ENCODE measurements at regions not wholly inside any gene's neighbourhood (a gene's known extent, or its start where the extent isn't known, plus 50 kb on each side); places are given as distances from the start of the nearest gene placed in this dataset.

DNA sequence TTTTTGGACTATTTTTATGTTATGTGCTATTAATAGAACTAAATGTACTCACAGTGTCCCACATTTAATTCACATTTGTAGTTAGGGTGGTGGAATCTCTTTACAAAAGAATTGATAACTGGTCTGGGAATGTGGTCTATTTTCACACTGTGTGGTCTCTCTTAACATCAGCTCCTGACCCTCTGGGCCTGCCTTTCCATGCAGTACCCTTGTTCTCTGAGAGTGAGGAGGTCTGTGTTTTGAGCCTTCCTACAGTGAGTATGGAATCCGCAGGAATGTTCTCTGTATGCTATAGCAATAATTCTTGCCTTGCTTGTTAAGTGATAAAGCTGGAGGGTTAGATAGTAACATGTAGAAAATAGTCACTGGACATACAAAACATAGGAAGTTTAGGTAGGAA lies 717.3 kb upstream of the POU3F2 start:
- no peak for DNase-seq (ENCODE audit: low read depth in 1 of 2, low spot score in 1 of 2)
- Histone ChIP-seq H3K27me3 (ENCODE audit: insufficient read depth, poor library complexity, severe bottlenecking) (no peaks in the 10 kb centered on the region), H3K4me3 (replicated peaks; ENCODE audit: insufficient read depth, low read length) (no peak overlapping the region), H3K27ac (replicated peaks) (no peak overlapping the region)
- TF ChIP-seq, protein P1, sequence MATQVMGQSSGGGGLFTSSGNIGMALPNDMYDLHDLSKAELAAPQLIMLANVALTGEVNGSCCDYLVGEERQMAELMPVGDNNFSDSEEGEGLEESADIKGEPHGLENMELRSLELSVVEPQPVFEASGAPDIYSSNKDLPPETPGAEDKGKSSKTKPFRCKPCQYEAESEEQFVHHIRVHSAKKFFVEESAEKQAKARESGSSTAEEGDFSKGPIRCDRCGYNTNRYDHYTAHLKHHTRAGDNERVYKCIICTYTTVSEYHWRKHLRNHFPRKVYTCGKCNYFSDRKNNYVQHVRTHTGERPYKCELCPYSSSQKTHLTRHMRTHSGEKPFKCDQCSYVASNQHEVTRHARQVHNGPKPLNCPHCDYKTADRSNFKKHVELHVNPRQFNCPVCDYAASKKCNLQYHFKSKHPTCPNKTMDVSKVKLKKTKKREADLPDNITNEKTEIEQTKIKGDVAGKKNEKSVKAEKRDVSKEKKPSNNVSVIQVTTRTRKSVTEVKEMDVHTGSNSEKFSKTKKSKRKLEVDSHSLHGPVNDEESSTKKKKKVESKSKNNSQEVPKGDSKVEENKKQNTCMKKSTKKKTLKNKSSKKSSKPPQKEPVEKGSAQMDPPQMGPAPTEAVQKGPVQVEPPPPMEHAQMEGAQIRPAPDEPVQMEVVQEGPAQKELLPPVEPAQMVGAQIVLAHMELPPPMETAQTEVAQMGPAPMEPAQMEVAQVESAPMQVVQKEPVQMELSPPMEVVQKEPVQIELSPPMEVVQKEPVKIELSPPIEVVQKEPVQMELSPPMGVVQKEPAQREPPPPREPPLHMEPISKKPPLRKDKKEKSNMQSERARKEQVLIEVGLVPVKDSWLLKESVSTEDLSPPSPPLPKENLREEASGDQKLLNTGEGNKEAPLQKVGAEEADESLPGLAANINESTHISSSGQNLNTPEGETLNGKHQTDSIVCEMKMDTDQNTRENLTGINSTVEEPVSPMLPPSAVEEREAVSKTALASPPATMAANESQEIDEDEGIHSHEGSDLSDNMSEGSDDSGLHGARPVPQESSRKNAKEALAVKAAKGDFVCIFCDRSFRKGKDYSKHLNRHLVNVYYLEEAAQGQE (IDR thresholded peaks at IDR 0.05; ENCODE audit: insufficient replicate concordance, low read depth): no peak
- TF ChIP-seq SPI1 (IDR thresholded peaks at IDR 0.05; ENCODE audit: borderline replicate concordance, low read depth) (no peak), GABPA (IDR thresholded peaks at IDR 0.05; ENCODE audit: low read depth) (no peak), POLR2AphosphoS5 (IDR thresholded peaks at IDR 0.05; ENCODE audit: low read depth) (no peak)
- TF ChIP-seq, protein P2, sequence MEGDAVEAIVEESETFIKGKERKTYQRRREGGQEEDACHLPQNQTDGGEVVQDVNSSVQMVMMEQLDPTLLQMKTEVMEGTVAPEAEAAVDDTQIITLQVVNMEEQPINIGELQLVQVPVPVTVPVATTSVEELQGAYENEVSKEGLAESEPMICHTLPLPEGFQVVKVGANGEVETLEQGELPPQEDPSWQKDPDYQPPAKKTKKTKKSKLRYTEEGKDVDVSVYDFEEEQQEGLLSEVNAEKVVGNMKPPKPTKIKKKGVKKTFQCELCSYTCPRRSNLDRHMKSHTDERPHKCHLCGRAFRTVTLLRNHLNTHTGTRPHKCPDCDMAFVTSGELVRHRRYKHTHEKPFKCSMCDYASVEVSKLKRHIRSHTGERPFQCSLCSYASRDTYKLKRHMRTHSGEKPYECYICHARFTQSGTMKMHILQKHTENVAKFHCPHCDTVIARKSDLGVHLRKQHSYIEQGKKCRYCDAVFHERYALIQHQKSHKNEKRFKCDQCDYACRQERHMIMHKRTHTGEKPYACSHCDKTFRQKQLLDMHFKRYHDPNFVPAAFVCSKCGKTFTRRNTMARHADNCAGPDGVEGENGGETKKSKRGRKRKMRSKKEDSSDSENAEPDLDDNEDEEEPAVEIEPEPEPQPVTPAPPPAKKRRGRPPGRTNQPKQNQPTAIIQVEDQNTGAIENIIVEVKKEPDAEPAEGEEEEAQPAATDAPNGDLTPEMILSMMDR (IDR thresholded peaks at IDR 0.05; ENCODE audit: insufficient read depth, low read length): no peak

DNA sequence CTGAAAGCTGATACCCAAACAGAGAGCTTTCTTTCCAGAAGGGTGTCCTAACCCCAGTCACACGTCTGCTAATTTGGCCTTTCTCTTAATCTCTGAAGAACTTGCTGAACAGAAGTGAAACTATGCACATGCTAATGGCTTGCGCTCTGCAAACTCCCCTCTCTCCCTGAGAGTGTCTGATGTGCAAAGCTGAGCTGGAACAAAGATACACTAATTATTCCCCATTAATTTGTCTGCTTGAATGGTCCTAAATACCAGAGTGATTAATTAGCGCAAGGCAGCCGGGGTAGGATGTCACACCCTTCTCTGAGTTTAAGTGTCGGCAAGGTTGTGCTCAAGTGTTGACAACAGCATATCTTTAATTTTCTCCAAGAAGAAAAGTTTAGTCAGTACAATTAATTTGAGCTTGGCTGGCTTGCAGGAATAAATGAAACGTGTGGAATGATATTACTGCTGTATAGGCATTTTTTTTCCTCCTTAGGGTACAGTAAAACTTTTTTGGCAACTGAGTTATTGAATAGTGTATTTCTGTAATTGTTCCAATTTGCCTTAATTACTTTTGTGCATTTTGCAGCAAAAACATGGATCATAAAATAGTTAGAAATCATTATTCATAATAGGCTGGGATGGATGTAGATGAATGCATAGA lies 715.9 kb upstream of the POU3F2 start:
- no peak for TF ChIP-seq SPI1 (IDR thresholded peaks at IDR 0.05; ENCODE audit: borderline replicate concordance, low read depth)
- TF ChIP-seq, protein P1 (IDR thresholded peaks at IDR 0.05; ENCODE audit: insufficient replicate concordance, low read depth): no peak
- TF ChIP-seq POLR2AphosphoS5 (IDR thresholded peaks at IDR 0.05; ENCODE audit: low read depth): no peak
- TF ChIP-seq, protein P2 (IDR thresholded peaks at IDR 0.05; ENCODE audit: insufficient read depth, low read length): no peak
- TF ChIP-seq GABPA (IDR thresholded peaks at IDR 0.05; ENCODE audit: low read depth): no peak

DNA sequence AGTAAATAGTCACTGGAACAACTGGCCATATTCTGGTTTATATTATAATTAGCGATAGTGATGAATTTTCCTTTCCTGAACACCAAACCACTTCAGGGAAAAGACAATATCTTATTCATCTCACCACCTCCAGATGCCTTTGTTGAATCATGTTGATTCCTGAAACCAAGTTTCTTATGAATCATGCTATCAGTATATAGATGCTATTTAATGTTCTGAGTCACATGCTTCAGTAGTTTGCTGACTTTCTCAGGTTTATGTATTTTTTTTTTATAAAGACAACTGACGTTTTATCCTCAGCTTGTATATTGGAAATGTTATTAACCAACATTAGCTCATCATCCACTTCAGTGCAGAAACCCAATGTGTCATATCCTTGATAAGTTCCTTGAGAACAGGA lies 710.2 kb upstream of the POU3F2 start:
- no peak overlapping the region for H3K27ac ChIP-seq (replicated peaks)
- TF ChIP-seq, protein P2 (IDR thresholded peaks at IDR 0.05; ENCODE audit: insufficient read depth, low read length): no peak
- TF ChIP-seq GABPA (IDR thresholded peaks at IDR 0.05; ENCODE audit: low read depth) (no peak), SPI1 (IDR thresholded peaks at IDR 0.05; ENCODE audit: borderline replicate concordance, low read depth) (no peak), POLR2AphosphoS5 (IDR thresholded peaks at IDR 0.05; ENCODE audit: low read depth) (no peak)
- TF ChIP-seq, protein P1 (IDR thresholded peaks at IDR 0.05; ENCODE audit: insufficient replicate concordance, low read depth): no peak
- H3K4me3 ChIP-seq (replicated peaks; ENCODE audit: insufficient read depth, low read length): no peak overlapping the region
- H3K27me3 ChIP-seq (ENCODE audit: insufficient read depth, poor library complexity, severe bottlenecking): no peaks in the 10 kb centered on the region
- no peak for DNase-seq (ENCODE audit: low read depth in 1 of 2, low spot score in 1 of 2)

More for the DNA sequence above, 715.9 kb upstream of the POU3F2 start:
- Histone ChIP-seq H3K27me3 (ENCODE audit: insufficient read depth, poor library complexity, severe bottlenecking) (no peaks in the 10 kb centered on the region), H3K4me3 (replicated peaks; ENCODE audit: insufficient read depth, low read length) (no peak overlapping the region), H3K27ac (replicated peaks) (no peak overlapping the region)
- no peak for DNase-seq (ENCODE audit: low read depth in 1 of 2, low spot score in 1 of 2)

Data from HL-60 (cell line).